NCI-H2227 (cell line): ENCODE measurements at regions not wholly inside any gene's neighbourhood (a gene's known extent, or its start where the extent isn't known, plus 50 kb on each side); places are given as distances from the start of the nearest gene placed in this dataset.

Experiments used
- DNase-seq: peaks from one replicate; lab custom pipeline; 2025; ENCODE audit not compliant: unreplicated experiment; lab: John Stamatoyannopoulos, UW

DNA sequence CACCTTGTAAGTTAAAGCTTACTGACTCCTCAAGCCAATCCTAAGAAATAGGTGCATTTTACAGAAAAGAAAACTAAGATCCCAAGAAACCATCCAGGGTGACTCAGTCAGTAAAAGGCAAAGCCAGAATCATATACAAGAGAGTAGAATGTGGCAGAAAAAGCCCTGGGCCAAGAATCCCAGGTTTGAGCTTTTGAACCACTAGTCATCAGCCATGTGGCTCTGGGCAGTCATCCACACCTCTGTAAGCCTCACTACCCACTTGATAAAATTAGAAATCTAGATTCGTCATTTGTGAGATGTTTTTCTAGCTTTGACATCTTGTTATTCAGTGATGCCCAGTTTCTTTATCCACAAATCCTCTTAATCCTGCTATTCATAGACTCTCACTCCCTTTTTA lies 122.2 kb upstream of the PDE5A start:
- no peak for DNase-seq

DNA sequence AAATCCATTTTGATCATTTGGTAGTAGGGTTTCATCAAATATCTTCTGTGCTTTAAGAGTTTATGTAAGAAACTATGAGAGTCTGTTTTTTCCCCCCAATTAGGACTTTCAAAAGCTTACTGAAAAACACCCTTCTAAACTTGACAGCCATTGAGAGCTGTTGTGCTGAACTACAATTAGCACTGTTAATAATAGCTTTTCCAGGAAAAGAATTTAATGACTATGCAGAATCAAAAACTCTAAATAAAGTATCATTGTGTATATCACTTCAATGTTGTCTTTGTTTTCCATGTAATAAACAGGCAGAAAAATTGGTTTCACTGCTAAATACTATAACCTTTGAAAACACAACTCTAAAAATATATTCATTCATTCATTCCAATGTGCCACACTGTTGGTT lies 121.4 kb upstream of the PDE5A start:
- no peak for DNase-seq

DNA sequence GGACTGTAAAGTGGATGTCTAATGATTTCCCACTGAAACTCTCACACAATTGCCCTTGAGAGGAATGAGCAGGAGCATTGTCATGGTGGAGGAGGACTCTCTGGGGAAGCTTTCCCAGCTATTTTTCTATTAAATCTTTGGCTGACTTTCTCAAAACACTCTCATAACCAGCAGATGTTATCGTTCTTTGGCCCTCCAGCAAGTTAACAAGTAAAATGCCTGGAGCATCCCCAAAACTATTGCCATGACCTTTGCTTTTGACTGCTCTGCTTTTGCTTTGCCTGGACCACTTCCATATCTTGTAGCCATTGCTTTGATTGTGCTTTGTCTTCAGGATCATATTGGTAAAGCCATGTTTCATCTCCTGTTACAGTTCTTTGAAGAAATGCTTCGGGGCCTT lies 120.2 kb upstream of the PDE5A start:
- DNase-seq = no peak

DNA sequence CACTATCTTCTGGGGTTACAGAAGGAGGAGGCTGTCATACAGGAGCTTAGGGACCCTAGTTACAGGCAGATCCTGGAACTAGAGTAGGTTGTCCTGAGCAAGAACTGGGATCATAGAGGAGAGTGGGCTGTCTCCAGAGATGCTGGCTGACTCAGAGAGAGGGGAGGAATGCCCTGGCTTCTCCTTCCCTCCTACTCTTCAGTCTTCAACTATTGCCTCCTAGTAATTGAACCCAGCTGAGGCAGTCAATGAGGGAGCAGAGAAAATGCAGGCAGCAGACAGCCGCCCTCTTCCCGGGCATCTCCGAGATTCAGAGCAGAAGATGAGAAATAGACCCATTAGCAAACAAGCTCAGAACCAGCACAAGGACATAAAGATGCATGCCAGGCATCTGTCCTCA lies 118.3 kb upstream of the PDE5A start:
- DNase-seq = no peak

DNA sequence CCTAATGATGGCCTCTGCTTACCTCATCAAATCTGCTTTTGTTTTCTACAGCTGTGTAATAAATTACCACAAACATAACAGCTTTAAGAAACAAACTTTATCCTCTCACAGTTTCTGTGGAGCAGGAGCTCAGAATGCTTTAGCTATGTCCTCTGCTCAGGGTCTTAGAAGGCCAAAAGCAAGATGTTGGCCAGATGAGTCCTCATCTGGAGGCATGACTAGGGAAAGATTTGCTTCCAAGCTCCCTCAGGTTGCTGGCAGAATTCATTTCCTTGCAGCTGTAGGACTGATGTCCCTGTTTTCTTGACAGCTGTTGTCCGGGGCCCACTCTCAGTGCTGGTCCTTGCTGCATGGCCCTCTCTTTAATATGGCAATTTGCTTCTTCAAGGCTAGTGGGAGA lies 116.7 kb upstream of the PDE5A start:
- no peak for DNase-seq

DNA sequence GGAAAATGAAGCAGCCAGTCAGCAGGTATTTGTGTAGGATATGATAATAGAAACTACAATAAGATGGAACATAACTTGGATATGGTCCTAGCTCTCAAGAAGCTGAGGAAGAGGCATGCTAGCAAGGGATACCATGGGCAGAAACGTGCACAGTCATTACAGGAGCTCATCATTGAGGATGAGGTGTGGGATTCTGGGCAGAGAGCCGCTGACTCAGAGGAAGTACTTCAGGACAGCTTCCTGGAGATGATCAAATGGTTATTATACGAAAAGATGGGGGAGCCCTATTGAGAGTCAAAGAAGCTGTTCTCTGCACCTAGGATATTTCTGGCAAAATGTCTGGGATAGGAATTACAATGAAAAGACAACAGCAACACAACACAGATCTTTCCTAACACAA lies 116.0 kb upstream of the PDE5A start:
- DNase-seq = no peak

DNA sequence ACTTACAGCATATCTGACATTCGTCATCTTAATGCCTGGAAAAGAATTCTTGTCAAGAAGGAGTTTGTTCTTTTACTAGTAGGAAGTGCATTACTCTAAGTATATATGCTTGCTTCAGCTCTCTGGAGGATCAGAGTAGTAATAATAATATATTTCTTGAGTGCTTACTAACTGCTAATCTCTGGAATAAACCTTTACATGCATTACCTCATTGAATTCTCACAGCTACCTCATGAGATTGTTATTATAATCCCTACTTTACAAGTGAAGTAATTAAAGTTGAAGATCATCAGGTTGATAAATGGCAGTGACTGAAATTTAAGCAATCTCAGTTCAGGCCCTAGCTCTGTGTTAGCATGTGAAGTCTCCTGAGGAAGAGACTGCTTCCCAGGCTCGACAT lies 115.0 kb upstream of the PDE5A start:
- DNase-seq = no peak

DNA sequence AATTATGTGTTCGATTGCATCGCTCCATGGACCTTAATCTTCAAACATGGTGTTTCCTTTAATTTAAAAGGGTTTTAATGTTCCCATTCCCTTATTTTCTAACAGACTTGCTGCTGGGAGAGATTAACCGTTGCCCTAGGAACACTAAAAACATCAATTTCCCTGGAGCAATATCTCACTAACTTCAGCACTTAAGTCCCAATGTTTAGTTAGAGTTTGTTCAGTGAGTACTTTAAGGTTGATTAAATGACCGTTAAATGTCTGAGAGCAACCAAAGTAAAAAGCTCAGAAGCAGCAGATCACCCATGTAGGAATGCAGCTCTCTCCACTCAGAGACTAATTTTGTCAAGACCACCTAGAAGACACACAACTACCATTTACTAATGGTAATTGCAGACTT lies 111.2 kb upstream of the PDE5A start:
- DNase-seq = no peak

DNA sequence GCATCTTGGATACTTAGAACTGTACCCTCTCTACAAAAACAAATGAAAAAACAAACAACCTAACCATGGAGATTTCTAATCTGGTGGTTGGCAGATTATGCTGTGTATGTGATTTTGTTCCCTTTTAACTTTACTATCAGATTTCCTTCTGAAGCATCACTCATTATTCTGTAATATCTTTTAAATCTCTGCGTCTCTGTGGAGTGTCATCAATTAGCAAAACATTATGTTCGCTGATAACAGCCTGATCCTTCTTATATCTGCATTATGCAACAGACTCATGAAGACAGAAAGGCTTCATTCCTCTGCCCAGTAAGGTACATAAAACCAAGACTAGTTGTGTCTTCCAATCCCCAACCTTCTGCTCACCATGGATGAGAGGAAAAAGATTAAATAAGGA lies 110.3 kb upstream of the PDE5A start:
- no peak for DNase-seq

DNA sequence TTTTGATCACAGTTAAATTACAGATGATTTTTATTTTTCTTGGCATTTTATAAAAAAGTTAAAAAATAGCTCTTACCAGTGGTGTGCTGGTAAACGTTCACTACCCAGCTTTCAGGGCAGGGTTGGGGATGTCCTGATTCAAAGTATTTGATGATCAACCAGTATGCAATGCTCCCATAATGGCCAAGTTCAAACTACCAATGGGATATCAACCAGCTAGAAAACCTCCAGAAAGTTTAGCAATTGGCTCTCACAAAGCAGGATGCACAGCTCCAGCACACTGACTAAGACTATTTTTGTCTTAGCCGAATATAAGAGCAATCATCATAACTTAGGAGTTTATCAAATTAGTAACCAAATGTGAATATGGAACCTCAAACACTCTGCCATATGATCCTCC lies 108.0 kb upstream of the PDE5A start:
- DNase-seq = no peak

DNA sequence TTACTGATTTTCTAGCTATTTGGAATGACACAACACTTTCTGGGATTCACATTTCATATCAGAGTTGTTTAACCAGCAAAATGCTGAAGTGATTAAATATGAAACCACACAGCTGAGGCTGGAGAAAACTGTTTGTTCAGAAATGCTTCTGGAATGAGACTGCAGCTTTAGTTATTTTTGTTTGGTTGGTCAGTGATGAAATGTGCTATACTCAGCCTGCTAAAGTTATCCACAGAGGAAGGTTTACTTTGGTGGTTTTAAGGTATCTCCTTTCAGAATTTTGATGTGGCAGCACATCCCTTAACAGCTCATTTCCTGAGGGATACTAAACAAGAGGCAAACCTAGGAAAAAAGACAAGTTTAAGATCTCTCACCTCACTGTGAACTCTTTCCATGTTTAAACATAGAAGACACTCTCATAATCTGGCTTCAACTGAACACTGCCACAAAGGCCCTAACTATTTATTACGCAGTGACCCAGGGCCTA lies 106.6 kb upstream of the PDE5A start:
- DNase-seq = no peak

DNA sequence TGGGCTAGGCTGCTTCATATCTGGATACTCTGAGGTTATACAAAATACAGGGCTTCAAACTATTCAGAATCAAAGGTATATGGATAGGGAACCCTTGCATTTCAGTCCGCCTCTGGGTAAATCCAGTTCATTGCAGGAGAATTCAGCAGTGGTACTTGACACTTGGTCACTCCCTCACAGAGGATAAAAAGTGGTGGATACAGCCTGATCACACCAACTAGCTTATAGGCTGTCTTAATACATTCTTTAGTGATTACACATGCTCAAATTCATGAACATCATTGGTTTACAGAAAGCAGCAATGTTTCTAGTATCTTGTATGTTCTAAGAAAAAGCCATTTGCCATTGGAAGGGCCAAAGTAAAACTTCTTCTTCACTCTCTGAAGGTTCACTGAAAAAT lies 104.8 kb upstream of the PDE5A start:
- DNase-seq = no peak

DNA sequence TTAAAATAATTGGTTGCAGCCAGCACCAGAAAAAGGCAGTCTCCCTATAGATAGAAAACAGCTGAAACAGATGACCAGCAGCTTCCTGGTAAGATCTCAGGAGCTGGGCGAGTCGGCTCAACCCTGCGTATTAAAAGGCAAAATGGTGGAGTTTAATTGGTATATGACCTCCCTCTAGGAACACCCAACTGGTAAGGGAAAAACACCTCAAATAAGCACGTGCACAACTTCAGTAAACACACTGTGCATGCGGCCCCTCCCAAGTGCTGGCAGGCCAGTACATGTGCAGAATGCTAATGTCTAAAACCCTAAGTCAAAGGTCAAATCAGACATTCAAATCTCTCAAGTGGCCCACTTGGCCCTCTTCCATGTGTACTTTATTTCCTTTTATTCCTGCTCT lies 103.2 kb upstream of the PDE5A start:
- no peak for DNase-seq

DNA sequence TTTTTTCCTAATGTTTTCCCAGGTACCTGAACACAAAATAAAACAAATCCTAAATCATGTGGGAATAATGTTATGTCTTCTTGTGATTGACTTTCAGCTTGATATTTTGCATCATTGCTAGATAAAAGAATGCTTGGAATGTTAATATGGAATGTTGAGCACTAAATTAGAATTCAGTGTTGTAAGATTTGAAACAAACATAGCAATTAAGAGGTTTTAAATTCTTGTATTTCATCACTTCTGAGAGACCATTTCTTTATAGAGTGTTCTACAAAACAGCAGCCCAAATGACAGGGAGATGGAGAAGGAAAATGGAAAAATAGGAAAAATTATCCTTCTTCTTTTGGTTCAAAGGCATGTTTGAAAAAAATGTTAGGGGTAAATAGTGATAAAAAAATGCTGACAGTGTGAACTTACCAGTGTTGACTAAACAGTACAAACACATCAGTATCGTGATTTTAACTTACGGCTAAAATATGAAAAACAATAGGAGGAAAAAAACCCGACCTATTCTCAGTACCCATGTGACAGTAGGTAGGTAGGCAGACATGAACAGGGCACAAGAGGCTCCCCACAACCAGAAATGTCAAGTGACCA lies 102.6 kb upstream of the PDE5A start:
- DNase-seq = no peak

DNA sequence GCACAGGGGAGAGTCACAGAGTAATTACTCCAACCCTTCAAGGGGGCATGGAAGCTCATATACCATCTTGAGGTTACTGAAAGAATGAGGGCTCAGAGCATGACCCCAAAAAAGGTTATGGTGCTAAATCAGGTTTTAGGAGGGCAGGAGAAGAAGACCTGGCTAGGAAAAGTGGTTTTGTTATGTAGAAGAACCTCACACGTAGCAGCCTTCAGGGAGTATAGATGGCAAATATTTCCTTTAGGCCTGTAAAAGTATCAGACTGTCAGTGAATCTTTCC lies 102.0 kb upstream of the PDE5A start:
- DNase-seq = no peak

DNA sequence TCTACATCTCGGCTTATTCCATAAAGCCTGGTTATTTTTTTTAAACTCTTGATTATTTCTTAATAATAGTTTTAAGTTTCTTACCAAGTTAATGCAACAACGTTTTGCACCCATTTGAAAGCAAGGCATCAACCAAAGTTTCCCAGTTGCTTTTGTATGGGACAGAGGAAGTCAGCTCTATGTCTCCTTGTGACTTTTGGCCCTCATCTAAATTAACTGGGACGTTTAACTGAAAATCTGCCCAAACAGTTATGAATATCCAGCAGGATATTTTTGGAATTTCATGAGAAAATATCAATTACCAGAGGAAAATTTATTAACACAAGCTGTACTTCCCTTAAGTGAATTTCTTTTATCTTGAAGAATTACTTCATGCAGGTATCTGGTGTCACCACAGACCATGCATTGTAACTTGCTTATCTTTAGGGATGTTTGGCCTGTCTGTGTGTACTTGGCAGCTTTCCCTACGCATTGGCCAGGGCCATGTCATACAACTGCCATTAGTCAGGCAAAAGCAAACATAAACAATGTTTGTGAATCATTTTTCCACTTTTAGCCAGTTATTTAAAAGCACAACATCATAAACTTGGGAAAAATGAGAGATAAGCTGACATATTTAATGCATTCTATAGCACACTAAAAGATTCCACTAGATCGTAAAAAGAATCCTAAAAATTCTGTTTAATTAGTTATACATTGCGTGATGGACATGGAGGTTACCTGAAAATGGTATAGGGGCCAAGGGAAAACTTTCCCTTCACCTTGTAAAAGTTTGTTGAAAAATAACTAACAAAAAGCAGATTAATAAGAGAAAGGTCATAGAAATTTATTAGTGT lies 101.4 kb upstream of the PDE5A start:
- no peak for DNase-seq

DNA sequence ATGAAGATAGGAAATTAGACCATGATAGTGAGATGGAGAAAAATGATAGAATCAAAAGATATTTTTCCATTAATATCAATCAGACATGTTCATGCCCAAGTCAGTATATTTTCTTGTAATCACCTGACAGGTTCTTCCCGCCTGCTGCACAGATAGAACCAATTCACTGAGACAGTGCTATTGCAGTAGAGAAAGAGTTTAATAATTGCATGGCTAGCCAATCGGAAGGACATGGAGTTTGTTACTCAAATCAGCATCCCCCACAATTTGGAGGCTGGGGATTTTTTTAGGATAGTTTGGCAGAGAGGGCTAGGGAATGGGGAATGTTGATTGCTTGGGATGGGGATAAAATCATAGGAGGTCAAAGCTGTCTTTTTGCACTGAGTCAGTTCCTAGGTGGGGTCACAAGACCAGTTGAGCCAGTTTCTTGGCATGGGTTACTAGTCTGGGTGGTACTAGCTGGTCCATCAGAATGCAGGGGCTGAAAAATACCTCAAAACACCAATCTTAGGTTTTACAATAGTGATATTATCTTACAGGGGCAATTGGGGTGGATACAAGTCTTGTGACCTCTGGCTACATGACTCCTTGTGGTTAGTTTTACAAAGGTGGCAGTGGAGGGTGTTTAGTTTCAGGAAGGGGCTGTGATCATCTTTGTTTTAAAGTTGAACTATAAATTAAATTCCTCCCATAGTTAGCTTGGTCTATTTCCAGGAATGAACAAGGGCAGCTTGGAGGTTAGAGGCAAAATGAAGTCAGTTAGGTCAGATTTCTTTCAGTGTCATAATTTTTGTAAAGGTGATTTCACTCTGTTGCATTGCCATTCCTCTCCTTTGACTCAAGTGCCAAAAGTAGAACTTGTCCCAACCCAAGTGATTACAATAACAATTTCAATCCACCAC lies 100.3 kb upstream of the PDE5A start:
- no peak for DNase-seq

DNA sequence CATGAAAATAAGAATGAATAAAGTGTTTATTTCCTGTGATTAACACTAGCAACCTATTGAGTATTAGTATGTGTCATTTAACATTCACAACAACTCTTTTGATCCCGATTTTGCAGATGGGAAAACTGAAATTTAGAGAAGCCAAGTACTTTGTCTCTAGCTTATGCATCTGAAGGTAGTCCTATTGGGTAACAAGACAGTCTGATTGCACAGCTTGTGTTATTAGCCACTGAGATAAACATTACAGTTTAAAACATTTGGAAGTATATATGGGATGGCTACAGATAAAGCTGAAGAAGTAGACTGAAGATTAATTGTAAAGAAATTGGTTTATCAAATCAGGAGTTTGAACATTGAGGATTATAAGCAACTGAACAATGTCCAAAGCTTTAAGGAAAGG lies 99.6 kb upstream of the PDE5A start:
- DNase-seq = no peak

DNA sequence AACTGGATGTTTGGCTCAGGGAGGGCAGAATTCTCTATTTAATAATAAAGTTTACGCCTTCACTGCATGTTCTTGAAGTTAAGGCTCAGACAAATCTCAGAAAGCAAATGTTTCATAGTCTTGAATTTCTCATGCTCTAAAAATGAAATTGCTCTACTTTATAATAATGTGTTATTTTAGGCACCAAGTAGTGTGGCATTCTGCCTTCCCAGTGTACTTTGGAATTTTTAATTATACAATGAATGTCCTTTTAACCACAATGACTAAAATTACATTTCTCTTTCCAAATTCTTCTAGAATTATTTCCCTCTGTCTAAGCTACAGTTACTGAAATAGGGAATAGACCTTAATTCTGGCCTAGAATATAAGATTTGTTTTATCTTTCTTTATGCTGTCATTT lies 97.9 kb upstream of the PDE5A start:
- DNase-seq = no peak

DNA sequence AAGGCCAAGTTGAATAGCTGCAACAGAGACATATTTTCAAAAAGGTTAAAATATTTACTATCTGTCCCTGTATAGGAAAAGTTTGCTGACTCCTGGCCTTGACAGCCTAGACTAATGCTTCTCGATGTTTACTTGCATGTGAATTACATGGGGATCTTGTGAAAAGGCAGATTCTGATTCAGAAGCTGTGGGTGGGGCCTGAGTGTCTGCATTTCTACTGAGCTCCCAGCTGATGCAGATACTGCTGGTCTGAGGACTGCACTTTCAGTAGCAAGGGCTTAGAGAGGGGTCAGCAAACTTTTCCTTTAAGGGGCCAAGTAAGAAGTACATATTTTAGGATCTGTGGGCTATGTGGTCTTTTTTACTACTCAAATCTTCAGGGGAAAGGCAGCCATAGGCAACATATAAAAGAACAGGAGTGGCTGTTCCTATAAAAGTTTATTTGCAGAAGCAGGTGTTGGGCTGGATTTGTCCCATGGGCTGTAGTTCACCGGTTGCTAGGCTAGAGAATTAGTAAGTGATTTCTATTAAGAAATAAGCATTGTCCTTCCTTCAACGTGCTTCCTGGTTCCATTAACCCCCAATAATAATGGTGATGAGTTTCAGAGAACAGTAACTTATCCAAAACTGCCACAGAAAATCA lies 97.2 kb upstream of the PDE5A start:
- no peak for DNase-seq

DNA sequence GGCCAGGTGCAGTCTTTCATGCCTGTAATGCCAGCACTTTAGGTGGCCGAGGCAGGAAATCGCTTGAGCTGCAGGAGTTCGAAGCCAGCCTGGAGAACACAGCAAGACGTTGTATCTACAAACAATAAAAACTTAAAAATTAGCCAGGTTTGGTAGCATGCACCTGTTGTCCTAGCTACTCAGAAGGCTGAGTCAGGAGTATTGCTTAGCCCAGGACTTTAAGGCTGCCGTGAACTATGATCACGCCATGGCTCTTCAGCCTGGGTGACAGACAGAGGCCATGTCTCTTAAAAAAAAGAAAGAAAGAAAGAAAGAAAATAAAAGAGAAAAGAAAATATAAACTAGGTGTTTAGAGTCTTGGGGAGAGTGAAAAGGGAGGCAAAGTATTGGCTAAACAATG lies 96.4 kb upstream of the PDE5A start:
- DNase-seq = no peak

DNA sequence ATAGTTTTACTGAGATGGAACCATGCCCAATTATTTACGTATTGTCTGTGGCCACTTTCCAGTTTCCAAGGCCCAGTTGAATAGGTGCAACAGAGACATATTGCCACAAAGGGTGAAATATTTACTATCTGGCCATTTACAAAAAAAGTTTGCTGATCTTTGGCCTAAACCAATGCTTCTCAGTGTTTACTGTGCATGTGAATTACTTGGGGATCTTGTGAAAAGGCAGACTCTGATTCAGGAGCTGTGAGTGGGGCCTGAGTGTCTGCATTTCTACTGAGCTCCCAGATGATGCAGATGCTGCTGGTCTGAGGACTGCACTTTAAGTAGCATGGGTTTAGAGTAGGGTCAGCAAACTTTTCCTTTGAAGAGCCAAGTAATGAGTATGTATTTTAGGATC lies 94.1 kb upstream of the PDE5A start:
- no peak for DNase-seq
